Ishikawa (cell line): ENCODE measurements at regions not wholly inside any gene's neighbourhood (a gene's known extent, or its start where the extent isn't known, plus 50 kb on each side); places are given as distances from the start of the nearest gene placed in this dataset.

Experiments used
- CEBPB ChIP-seq: IDR thresholded peaks from 2 replicates; pipeline ENCODE4 v1.6.1; 2012
- CREB1 ChIP-seq: IDR thresholded peaks from 2 replicates; pipeline ENCODE4 v1.6.1; 2012; ENCODE audit warnings: low read depth
- EGR1 ChIP-seq: IDR thresholded peaks from 2 replicates; pipeline ENCODE4 v1.6.1; 2012
- EP300 ChIP-seq: IDR thresholded peaks from 2 replicates; pipeline ENCODE4 v1.6.1; 2012; ENCODE audit warnings: borderline replicate concordance
- NFIC ChIP-seq: IDR thresholded peaks from 2 replicates; pipeline ENCODE4 v1.6.1; 2012
- RAD21 ChIP-seq: IDR thresholded peaks from 2 replicates; pipeline ENCODE4 v1.6.1; 2012; ENCODE audit warnings: low read depth
- TAF1 ChIP-seq: IDR thresholded peaks from 2 replicates; pipeline ENCODE4 v1.6.1; 2012; ENCODE audit warnings: low read depth, mild to moderate bottlenecking
- TEAD4 ChIP-seq: IDR thresholded peaks from 2 replicates; pipeline ENCODE4 v1.6.1; 2012
- YY1 ChIP-seq: IDR thresholded peaks from 2 replicates; pipeline ENCODE4 v1.6.1; 2012; ENCODE audit warnings: low read depth
- TF ChIP-seq, protein P1 (sequence below): IDR thresholded peaks from 2 replicates; pipeline ENCODE4 v1.6.1; 2012; ENCODE audit warnings: low read depth, mild to moderate bottlenecking
- TF ChIP-seq, protein P2 (sequence below): IDR thresholded peaks from 2 replicates; pipeline ENCODE4 v1.6.1; 2012
- TF ChIP-seq, protein P3 (sequence below): IDR thresholded peaks from 2 replicates; pipeline ENCODE4 v1.6.1; 2012

DNA sequence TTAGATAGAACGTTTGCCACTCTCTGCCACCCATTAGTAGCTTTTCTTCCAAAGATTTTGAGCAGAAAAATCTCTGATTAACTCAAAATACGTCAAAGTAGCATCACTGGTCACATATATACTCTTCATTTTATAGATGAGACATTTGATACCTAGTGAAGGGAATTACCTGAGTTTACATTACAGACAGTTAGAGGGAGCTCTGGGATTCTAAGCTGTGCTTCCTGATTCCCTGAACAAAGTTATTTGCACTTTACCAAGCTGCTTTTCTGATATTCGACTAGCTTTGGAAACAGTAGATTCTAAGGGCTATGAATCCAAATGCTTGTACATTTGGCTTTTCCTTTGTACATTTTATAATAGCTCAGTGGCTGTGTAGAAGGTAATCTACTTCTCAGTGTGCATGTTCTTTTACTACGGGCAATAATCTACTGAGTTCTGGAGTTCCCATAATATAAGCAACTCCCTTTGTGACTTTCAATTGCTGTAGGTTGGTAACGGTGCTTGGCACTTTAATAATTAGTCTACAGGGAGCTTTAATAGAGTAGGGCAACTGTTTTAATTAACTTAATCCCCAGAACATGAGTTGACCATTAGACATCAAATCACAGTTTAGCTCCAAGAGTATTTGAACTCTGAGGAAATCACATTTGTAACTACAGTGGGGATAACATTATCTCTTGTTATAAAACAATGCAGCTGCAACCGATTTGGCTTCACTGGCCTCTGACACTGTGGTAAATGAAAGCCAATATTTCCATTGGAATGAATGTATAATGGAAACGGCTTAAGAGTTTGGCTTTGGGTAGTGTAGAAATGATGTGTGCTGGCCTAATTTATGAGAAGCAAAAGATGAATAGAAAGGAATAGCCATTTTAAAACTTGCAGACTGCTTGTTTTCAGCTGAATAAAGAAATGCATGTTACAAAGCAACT lies 1602.4 kb downstream of the STIM2 start:
- TF ChIP-seq, protein P1, sequence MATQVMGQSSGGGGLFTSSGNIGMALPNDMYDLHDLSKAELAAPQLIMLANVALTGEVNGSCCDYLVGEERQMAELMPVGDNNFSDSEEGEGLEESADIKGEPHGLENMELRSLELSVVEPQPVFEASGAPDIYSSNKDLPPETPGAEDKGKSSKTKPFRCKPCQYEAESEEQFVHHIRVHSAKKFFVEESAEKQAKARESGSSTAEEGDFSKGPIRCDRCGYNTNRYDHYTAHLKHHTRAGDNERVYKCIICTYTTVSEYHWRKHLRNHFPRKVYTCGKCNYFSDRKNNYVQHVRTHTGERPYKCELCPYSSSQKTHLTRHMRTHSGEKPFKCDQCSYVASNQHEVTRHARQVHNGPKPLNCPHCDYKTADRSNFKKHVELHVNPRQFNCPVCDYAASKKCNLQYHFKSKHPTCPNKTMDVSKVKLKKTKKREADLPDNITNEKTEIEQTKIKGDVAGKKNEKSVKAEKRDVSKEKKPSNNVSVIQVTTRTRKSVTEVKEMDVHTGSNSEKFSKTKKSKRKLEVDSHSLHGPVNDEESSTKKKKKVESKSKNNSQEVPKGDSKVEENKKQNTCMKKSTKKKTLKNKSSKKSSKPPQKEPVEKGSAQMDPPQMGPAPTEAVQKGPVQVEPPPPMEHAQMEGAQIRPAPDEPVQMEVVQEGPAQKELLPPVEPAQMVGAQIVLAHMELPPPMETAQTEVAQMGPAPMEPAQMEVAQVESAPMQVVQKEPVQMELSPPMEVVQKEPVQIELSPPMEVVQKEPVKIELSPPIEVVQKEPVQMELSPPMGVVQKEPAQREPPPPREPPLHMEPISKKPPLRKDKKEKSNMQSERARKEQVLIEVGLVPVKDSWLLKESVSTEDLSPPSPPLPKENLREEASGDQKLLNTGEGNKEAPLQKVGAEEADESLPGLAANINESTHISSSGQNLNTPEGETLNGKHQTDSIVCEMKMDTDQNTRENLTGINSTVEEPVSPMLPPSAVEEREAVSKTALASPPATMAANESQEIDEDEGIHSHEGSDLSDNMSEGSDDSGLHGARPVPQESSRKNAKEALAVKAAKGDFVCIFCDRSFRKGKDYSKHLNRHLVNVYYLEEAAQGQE = no peak
- TF ChIP-seq EP300 = no peak
- TF ChIP-seq EGR1 = no peak
- TF ChIP-seq RAD21 = no peak
- TF ChIP-seq, protein P2, sequence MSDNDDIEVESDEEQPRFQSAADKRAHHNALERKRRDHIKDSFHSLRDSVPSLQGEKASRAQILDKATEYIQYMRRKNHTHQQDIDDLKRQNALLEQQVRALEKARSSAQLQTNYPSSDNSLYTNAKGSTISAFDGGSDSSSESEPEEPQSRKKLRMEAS = no peak
- TF ChIP-seq, protein P3, sequence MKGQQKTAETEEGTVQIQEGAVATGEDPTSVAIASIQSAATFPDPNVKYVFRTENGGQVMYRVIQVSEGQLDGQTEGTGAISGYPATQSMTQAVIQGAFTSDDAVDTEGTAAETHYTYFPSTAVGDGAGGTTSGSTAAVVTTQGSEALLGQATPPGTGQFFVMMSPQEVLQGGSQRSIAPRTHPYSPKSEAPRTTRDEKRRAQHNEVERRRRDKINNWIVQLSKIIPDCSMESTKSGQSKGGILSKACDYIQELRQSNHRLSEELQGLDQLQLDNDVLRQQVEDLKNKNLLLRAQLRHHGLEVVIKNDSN = no peak
- TF ChIP-seq NFIC = no peak
- TF ChIP-seq CREB1 = no peak
- no peak for TF ChIP-seq CEBPB
- no peak for TF ChIP-seq YY1
- no peak for TF ChIP-seq TEAD4
- no peak for TF ChIP-seq TAF1
